GM12878 (cell line): ENCODE measurements at regions not wholly inside any gene's neighbourhood (a gene's known extent, or its start where the extent isn't known, plus 50 kb on each side); places are given as distances from the start of the nearest gene placed in this dataset.

Source experiments
- ATAC-seq: fragments of 200-7000 bp; cut with Tn5 transposase; 3 replicates; pipeline ENCODE4 v1.9.1; 2020; ENCODE audit warnings: mild to moderate bottlenecking, moderate library complexity
- BruUV-seq: library from RNA; stranded (reverse); fragments of 400-500 nt; replicated peaks from 2 replicates; lab custom pipeline; 2021; lab: Mats Ljungman, UMichigan
- CTCF ChIA-PET: fragments of 300-600 bp; sonication (Branson Sonifier 250); formaldehyde crosslinking; extraction: SDS; loops from one replicate; lab custom pipeline; 2021; ENCODE audit warnings: inconsistent platforms; lab: Yijun Ruan, JAX
- POLR2A ChIA-PET: fragments of 350-600 bp; formaldehyde crosslinking; extraction: SDS; loops from one replicate; lab custom pipeline; 2021; ENCODE audit warnings: inconsistent platforms; lab: Charles Lee
- RAD21 ChIA-PET: fragments of 300-600 bp; sonication (Branson Sonifier 250); formaldehyde crosslinking; loops from one replicate; lab custom pipeline; 2023; ENCODE audit warnings: antibody characterized with exemption; ENCODE audit not compliant: unreplicated experiment; lab: Charles Lee
- SMC1A ChIA-PET: fragments of 300-600 bp; sonication (Branson Sonifier 250); formaldehyde crosslinking; loops from one replicate; lab custom pipeline; 2023; ENCODE audit not compliant: unreplicated experiment, uncharacterized antibody; lab: Charles Lee
- DNase-seq: peaks from one replicate; pipeline ENCODE4 v3.0.0-alpha.2; 2011; ENCODE audit warnings: low read depth, low spot score
- FAIRE-seq: peaks from 3 replicates; lab custom pipeline; 2011; peaks lifted over from hg19 to GRCh38; lab: Jason Lieb, UNC
- H2AFZ ChIP-seq: 2 replicates; pipeline ENCODE4 v1.6.0; 2011; ENCODE audit warnings: low read depth, low read length, control low read depth; ENCODE audit not compliant: control insufficient read depth
- H3K27ac ChIP-seq: 2 replicates; pipeline ENCODE4 v1.5.1; 2011; ENCODE audit warnings: control low read depth; ENCODE audit not compliant: control insufficient read depth, insufficient read depth
- H3K27me3 ChIP-seq, 2 experiments: replicated peaks in 1 of 2; 2 replicates each; pipeline versions ENCODE4 v1.6.0 to v1.6.1; 2011; ENCODE audit warnings: low read length in 1 of 2; ENCODE audit not compliant: control insufficient read depth in 2 of 2, insufficient read depth in 2 of 2
- H3K36me3 ChIP-seq, 2 experiments: 2 replicates each; pipeline ENCODE4 v1.5.1; 2011; ENCODE audit warnings: low read length in 1 of 2; ENCODE audit not compliant: control insufficient read depth in 2 of 2, insufficient read depth in 2 of 2
- H3K4me1 ChIP-seq: 2 replicates; pipeline ENCODE4 v1.6.1; 2011; ENCODE audit warnings: mild to moderate bottlenecking, low read length, moderate library complexity, mixed read lengths; ENCODE audit not compliant: control insufficient read depth, insufficient read depth
- H3K4me2 ChIP-seq: 2 replicates; pipeline ENCODE4 v1.6.0; 2011; ENCODE audit warnings: control low read depth; ENCODE audit not compliant: control insufficient read depth, insufficient read depth
- H3K4me3 ChIP-seq: fragments of 200-600 bp; sonication (generic); 2 replicates; pipeline ENCODE4 v1.5.1; 2016
- H3K79me2 ChIP-seq: 2 replicates; pipeline ENCODE4 v1.6.0; 2011; ENCODE audit warnings: low read length; ENCODE audit not compliant: control insufficient read depth, insufficient read depth
- H3K9ac ChIP-seq: 2 replicates; pipeline ENCODE4 v1.8.0; 2011; ENCODE audit warnings: low read length, control low read depth, mixed read lengths; ENCODE audit not compliant: control insufficient read depth, insufficient read depth
- H3K9me3 ChIP-seq: replicated peaks from 3 replicates; pipeline ENCODE4 v1.5.1; 2011; ENCODE audit warnings: mild to moderate bottlenecking, low read length; ENCODE audit not compliant: control insufficient read depth, insufficient read depth
- H4K20me1 ChIP-seq: 2 replicates; pipeline ENCODE4 v1.6.0; 2011; ENCODE audit not compliant: control insufficient read depth, insufficient read depth
- RELB ChIP-seq: fragments of 450-650 bp; IDR thresholded peaks from 2 replicates; pipeline ENCODE4 v1.6.1; 2017; ENCODE audit warnings: low read depth, mild to moderate bottlenecking, moderate library complexity
- SMAD1 ChIP-seq: fragments of 450-650 bp; IDR thresholded peaks from 2 replicates; pipeline ENCODE4 v1.6.1; 2018; ENCODE audit warnings: mild to moderate bottlenecking, low read depth; ENCODE audit not compliant: partially characterized antibody
- SUZ12 ChIP-seq: fragments of 200-600 bp; sonication (generic); IDR thresholded peaks from one replicate; pipeline ENCODE4 v1.6.1; 2018; ENCODE audit warnings: antibody characterized with exemption, mild to moderate bottlenecking; ENCODE audit not compliant: unreplicated experiment
- ZBTB11 ChIP-seq: fragments of 450-650 bp; formaldehyde crosslinking; IDR thresholded peaks from 2 replicates; pipeline ENCODE4 v1.5.0; 2022; ENCODE audit warnings: mild to moderate bottlenecking, missing genetic modification characterization
- ZBTB4 ChIP-seq: fragments of 450-650 bp; formaldehyde crosslinking; IDR thresholded peaks from 2 replicates; pipeline ENCODE4 v1.4.0; 2022; ENCODE audit warnings: mild to moderate bottlenecking, moderate library complexity
- WGBS: methylation state at CpG from one replicate; pipeline ENCODE4 v1.1.6; 2016; ENCODE audit warnings: low lambda C conversion rate; ENCODE audit not compliant: insufficient replicate concordance, insufficient coverage; ENCODE audit errors: missing lambda C conversion rate; 5-methylcytosine and 5-hydroxymethylcytosine counted together
- in situ Hi-C: fragments of 300-500 bp; cut with MboI; formaldehyde crosslinking; loops from 9 replicates; pipeline ENCODE4 v1.14.3; 2018; ENCODE audit warnings: mixed read lengths
- intact Hi-C: fragments of 100-400 bp; cut with micrococcal nuclease; formaldehyde crosslinking; loops from one replicate; pipeline ENCODE4 v1.14.2; 2022; ENCODE audit not compliant: unreplicated experiment

- Histone ChIP-seq H3K9ac (no peak overlapping the region), H2AFZ (no peak overlapping the region), H3K4me2 (no peak overlapping the region), H4K20me1 (no peaks in the 10 kb centered on the region), H3K27me3 (no peaks in the 10 kb centered on the region), H3K4me1 (no peaks in the 10 kb centered on the region), H3K9me3 (no peaks in the 10 kb centered on the region), H3K36me3 (no peaks in the 10 kb centered on the region), H3K27ac (no peak overlapping the region), H3K4me3 (no peak overlapping the region), H3K79me2 (no peaks in the 10 kb centered on the region)
- ChIA-PET SMC1A (no interaction called here), RAD21 (no interaction called here), CTCF (no interaction called here), POLR2A (no interaction called here)
- WGBS, result 64% methylated on average over 1 of the region's 1 CpG
- DNase-seq (no peak), ATAC-seq (no peak), FAIRE-seq (no peak)
- intact Hi-C loops, result no loop called here
- TF ChIP-seq SUZ12 (no peak), RELB (no peak)
- in situ Hi-C loops, result no loop called here
- no TSS peak for BruUV-seq
Measured at GRCh38 chr1:118820864-118821263, 167.3 kb downstream of the TBX15 start.

- Histone ChIP-seq H3K9me3 (no peaks in the 10 kb centered on the region), H3K36me3 (no peaks in the 10 kb centered on the region), H3K27me3 (no peaks in the 10 kb centered on the region), H2AFZ (no peak overlapping the region), H3K9ac (no peak overlapping the region), H3K4me3 (no peak overlapping the region), H3K4me1 (no peaks in the 10 kb centered on the region), H4K20me1 (no peaks in the 10 kb centered on the region), H3K27ac (no peak overlapping the region), H3K4me2 (no peak overlapping the region), H3K79me2 (no peaks in the 10 kb centered on the region)
- ATAC-seq (peak; percentile 14; the same call in 2 of the 3 replicates), DNase-seq (no peak), FAIRE-seq (no peak)
- BruUV-seq, result no TSS peak
- CTCF ChIA-PET, result no interaction called here
- RAD21 ChIA-PET, result no interaction called here
- POLR2A ChIA-PET, result no interaction called here
- intact Hi-C loops, result no loop called here
- in situ Hi-C loops, result no loop called here
- SMC1A ChIA-PET, result interaction anchor here (1.4 kb wide), 1 partner anchor 97 kb away, joined by 4 read pairs; no protein-coding TSS in a partner anchor
- WGBS, result 0% methylated on average over 2 of the region's 2 CpGs
- TF ChIP-seq ZBTB4 (CRISPR knock-in tag) (no peak), SMAD1 (no peak), ZBTB11 (CRISPR knock-in tag) (no peak)
Measured at GRCh38 chr1:118815909-118816308, 172.2 kb downstream of the TBX15 start.
